GM21723 (cell line): ENCODE measurements at regions not wholly inside any gene's neighbourhood (a gene's known extent, or its start where the extent isn't known, plus 50 kb on each side); places are given as distances from the start of the nearest gene placed in this dataset.

Experiments used
- ATAC-seq: cut with Tn5 transposase; IDR thresholded peaks from one replicate; pipeline ENCODE4 v1.9.1; 2021; ENCODE audit warnings: mild to moderate bottlenecking, moderate library complexity; ENCODE audit not compliant: unreplicated experiment

- no peak for ATAC-seq
Measured at GRCh38 chr7:88515301-88515700, 208.6 kb upstream of the STEAP4 start.

- no peak for ATAC-seq
Measured at GRCh38 chr7:88509341-88509740, 202.6 kb upstream of the STEAP4 start.

- no peak for ATAC-seq
Measured at GRCh38 chr7:88500131-88500530, 193.4 kb upstream of the STEAP4 start.

- no peak for ATAC-seq
Measured at GRCh38 chr7:88495881-88496725, 189.4 kb upstream of the STEAP4 start.

GRCh38 chr7:88492153-88492552, 185.5 kb upstream of the STEAP4 start:
- ATAC-seq: no peak

GRCh38 chr7:88490874-88491273, 184.2 kb upstream of the STEAP4 start:
- no peak for ATAC-seq

GRCh38 chr7:88490161-88490560, 183.5 kb upstream of the STEAP4 start:
- ATAC-seq: no peak

- ATAC-seq: no peak
Measured at GRCh38 chr7:88485821-88486220, 179.1 kb upstream of the STEAP4 start.

GRCh38 chr7:88484551-88484950, 177.9 kb upstream of the STEAP4 start:
- no peak for ATAC-seq

GRCh38 chr7:88480896-88481295, 174.2 kb upstream of the STEAP4 start:
- no peak for ATAC-seq

- ATAC-seq: no peak
Measured at GRCh38 chr7:88480271-88480670, 173.6 kb upstream of the STEAP4 start.

- ATAC-seq: no peak
Measured at GRCh38 chr7:88477976-88478375, 171.3 kb upstream of the STEAP4 start.

GRCh38 chr7:88465600-88465999, 158.9 kb upstream of the STEAP4 start:
- no peak for ATAC-seq

- no peak for ATAC-seq
Measured at GRCh38 chr7:88462799-88463198, 156.1 kb upstream of the STEAP4 start.

- no peak for ATAC-seq
Measured at GRCh38 chr7:88460650-88461049, 154.0 kb upstream of the STEAP4 start.

- ATAC-seq: no peak
Measured at GRCh38 chr7:88458946-88459345, 152.3 kb upstream of the STEAP4 start.

- no peak for ATAC-seq
Measured at GRCh38 chr7:88458279-88458678, 151.6 kb upstream of the STEAP4 start.

GRCh38 chr7:88457320-88457719, 150.6 kb upstream of the STEAP4 start:
- ATAC-seq: no peak

- no peak for ATAC-seq
Measured at GRCh38 chr7:88456490-88456889, 149.8 kb upstream of the STEAP4 start.

GRCh38 chr7:88455696-88456095, 149.0 kb upstream of the STEAP4 start:
- ATAC-seq: no peak

GRCh38 chr7:88452646-88453045, 146.0 kb upstream of the STEAP4 start:
- ATAC-seq: no peak

- no peak for ATAC-seq
Measured at GRCh38 chr7:88450874-88451273, 144.2 kb upstream of the STEAP4 start.

GRCh38 chr7:88449410-88449809, 142.7 kb upstream of the STEAP4 start:
- no peak for ATAC-seq
